HG02884 (cell line): ENCODE measurements at regions not wholly inside any gene's neighbourhood (a gene's known extent, or its start where the extent isn't known, plus 50 kb on each side); places are given as distances from the start of the nearest gene placed in this dataset.
A peak's percentile ranks its signal among the peaks of the same experiment; 100 is the strongest.
"Not testable (repeated sequence)": the region's sequence is repeated elsewhere in the genome, so short reads cannot be mapped to it uniquely, and the experiment has no call there.

Source experiments
- ATAC-seq: cut with Tn5 transposase; IDR thresholded peaks from one replicate; pipeline ENCODE4 v1.9.1; 2021; ENCODE audit warnings: mild to moderate bottlenecking, moderate library complexity; ENCODE audit not compliant: unreplicated experiment

DNA sequence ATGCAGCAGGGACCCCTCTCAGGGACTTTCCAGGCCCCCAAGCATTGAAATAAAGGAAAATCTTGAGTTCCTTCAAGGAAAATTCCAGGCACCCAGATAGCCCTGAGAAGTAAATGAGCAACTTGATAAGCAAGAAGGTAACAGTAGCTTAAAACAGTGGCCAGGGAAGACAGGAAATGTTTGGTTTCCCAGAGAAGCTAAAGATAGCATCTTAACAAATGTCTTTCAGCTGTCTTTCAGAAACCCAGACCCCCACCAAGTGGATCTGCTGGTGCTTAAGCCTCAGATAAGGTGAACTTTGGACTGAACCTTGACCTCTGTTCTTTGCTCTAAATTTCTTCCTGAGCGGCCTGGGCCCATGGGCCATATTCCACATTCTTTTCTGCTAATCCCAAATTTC is 117.8 kb upstream of the CST7 start:
- no peak for ATAC-seq

DNA sequence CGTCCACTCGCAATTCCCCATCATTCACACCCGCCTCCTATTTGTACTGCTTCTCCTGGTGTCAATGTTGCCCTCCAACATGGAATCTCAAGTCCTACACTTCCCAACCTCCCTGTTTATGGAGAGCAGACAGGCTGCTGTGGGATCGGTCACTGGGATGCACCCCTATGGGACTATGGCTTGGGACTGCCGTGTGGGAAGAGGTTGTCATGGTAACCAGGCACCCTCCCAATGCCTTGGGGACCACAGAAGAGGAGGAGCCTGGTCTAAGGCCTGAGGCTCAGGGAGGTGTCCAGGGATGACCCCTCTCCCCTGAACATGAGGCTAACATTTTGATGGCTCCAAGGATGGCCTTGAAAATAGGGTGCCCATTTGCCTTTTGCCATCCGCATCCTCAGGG is 116.6 kb upstream of the CST7 start:
- ATAC-seq = no peak

DNA sequence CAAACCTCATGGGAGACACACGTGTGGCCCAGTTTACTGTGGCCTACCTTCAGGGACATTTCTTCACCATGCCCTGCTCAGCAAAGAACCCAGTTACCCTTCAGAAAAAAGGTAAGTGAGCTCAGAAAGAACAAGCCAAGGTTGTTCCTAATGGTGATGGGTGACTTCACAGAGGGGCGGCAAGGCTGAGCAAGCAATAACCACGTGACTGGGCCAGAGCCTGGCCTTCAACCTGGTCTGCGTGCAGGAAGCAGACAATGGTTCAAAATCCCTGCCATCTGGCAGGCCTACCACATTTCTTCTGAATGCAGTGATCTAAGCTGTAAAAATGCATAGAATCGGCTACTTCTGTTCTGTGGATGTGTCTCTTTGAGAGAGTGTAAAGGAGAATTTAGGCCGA is 115.5 kb upstream of the CST7 start:
- ATAC-seq = no peak

DNA sequence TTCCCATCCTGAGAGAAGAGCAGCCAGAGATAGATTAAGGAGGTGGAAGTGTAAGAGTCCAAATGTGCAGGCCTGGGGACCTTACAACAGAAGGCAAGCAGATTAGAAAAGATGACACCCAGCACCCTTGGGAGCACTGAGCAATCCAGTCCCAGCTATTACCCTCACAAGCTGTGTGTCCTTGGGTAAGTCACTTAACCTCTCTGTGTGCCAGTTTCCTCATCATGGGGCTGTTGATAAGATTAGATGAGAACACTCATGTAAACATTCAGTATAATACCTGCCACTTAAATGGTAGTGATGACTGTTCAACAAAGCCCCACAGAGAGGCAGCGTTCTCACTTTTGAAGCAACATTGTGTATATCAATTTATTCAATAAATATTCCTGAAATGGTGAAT is 114.8 kb upstream of the CST7 start:
- ATAC-seq = no peak

DNA sequence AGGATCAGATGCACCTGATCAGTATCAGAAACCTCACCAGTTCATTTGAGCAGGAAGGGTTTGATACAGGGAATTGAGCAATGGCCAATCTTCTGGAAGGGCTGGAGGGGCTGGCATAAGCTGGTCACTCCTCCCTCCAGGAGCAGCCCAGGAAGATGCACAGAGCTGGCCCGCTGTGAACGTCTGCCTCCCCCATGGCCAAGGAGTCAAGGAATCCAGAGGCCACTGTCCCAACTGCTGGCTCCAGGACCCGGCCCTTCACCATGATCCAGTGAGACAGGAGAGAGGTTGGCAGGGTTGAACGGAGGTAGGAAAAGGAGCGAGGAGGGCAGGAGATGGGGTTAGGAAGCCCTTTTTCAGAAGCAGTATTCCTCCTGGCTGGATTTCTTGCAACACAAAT is 113.9 kb upstream of the CST7 start:
- ATAC-seq = no peak

DNA sequence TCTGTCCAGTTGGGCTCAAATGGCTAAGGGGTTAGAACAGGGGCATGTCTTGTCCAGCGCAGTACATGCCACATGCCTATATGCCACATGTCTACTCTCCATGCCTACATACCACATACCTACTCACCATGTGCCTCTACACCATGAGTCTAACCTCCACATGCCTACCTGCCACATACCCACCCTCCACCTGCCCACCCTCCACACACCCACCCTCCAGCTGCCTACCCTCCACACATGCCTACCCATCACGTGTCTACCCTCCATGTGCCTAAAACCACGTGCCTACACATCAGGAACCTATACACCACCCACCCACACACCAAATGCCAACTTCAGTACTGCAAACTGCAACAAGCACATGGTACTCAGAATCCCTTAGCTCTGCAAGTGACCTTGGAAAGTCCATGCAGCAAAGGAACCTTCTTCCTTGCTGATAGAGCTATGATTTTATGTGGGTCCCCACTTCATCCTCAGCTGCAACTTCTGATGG is 113.0 kb upstream of the CST7 start:
- no peak for ATAC-seq

DNA sequence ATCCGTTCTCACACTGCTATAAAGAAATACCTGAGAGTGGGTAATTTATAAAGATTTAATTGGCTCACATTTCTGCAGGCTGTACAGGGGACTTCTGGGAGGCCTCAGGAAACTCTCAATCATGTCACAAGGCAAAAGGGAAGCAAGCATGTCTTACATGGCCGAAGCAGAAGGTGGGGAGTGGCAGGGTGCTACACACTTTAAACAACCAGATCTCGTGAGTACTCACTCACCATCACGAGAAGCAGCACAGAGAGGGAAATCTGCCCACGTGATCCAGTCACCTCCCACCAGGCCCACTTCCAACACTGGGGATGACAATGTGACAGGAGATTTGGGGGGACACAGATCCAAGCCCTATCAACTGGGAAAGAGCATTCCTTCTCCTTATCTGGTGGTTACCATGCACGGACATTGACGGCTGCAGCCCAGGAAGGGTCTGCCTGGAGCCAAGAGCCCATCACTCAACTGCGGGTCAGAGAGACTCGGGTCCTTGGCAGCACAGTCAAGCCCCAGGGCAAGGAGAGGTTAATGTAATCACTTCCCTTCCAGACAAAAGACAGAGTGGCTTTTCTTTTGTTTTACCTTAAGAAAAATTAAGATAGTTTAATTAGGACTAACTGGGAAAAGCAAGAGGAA is 112.3 kb upstream of the CST7 start:
- no peak for ATAC-seq

DNA sequence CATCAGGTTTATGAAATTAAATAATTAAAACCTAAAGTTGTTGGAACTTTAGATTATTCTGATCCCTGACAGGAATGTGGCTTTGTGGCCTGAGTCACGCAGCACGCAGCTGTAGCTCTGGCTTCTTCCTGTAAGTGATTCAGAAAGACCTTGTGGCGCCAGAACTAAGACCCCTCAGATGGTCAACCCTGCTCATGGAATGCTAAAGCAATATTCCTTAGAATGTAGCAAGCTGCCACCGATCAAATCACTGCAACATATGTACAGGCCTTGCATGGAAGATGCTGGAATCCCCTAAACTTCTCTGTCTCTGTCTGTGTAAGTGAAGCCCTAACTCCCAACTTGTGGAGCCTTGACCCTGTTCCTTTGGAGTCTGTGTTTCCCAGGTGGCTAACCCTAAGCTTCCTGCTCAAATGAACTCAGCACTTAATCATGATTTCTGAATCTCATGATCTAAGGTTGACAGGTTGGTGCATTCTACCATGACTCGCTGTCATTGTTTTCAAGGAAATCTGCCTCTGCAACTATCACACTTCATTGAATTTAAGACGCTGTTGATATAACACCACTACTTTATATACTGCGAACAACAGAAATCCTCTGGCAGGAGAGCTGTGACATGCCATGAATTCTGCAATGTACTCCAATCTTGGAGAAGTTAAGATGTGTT is 111.2 kb upstream of the CST7 start:
- no peak for ATAC-seq

DNA sequence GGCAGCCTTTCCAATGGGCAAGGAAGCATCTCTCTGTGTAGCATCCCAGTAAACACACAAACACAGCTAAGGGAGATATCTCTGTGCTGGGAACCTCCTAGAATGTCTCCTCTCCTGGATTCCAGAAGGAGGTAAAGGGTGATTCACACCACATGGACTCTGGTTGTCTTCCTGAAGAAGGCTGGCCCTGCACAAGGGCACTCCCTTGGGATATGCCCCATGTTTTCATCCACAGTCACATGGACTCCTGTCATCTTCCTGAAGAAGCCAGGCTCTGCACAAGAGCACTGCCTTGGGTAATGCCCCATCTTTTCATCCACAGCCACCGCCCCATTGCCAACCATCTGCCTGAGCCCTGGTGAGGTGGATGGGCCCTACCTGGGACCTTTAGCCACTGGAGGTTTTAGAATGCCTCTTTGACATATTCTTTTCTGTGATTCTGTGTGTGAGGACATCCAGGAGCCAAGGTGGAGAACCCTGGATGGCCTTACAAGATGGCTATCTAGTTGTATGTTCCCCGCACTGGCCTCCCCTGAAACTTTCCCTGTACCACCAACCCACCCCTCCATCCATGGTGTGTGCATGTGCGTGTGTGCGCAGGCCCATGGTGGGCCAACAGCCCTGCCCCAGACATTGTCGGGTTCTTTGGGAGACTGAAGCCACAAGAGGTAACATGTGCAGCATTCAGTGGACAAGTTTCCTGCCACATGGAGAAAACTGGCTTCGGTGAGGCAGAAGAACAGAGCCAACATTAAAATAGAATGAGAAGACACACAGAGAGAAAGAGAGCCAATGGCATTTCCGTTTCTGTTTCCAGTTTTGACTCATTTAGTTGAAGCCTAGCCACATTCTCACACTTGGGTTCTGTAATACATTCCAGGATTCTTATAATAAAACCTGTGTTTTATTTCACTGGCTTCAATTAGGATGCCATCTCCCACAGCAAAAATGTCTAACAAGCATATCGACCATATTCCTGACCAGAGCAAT is 110.2 kb upstream of the CST7 start:
- ATAC-seq = peak; percentile 19

DNA sequence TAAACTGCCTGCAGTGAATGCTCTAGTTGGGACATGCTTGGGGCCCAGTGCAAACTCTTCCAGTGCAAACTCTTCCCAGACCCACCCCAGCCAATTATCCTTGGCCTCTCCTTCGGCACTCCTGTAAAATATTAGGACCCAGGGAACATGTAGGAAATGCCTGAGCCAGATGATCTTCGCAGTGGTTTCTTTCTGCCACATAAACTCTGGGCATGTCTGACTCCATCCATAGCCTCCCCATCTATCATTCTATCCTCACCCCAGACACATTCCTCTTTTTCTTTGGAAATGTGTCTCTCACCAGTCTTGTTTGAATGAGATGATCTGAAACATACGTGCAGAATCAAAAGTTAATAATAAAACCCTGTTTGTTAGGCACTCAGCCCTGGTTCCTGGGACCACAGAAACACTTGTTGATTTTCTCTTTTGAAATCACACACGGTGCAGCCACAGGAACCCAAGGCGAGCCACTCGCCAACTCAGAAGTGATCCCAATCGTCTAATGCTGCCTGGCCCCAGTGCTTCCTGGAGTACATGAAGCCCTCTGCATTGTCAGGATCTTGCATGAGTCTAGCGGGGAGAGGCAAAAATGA is 108.9 kb upstream of the CST7 start:
- no peak for ATAC-seq

DNA sequence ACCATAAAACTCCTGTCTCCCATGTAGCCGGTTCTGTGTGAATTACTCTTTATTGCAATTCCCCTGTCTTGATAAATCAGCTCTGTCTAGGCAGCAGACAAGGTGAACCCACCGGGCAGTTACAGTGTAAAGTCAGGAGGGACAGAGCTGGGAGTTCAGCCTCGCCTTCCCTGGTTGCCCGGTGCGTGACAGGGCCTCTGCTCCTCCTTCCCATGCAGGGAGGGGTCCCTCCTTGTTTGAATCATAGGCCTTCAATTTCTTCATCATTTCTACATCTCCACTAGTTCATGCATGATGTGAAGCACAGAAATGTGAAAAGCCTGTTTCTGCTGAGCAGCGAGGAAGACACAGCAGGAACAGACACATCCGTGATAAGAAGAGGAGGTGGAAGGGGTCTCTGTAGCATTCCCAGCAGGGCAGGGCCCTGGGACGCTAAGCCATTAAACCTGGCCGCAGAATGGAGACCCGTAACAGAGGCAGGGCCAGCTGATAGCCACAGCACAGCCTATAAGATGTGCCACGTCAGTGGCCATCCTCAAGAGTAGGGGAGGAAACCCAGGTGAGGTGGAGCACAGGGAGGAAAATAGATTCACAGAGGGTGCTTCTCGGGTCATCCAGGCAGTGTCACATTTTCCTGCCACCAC is 106.7 kb upstream of the CST7 start:
- ATAC-seq = no peak

DNA sequence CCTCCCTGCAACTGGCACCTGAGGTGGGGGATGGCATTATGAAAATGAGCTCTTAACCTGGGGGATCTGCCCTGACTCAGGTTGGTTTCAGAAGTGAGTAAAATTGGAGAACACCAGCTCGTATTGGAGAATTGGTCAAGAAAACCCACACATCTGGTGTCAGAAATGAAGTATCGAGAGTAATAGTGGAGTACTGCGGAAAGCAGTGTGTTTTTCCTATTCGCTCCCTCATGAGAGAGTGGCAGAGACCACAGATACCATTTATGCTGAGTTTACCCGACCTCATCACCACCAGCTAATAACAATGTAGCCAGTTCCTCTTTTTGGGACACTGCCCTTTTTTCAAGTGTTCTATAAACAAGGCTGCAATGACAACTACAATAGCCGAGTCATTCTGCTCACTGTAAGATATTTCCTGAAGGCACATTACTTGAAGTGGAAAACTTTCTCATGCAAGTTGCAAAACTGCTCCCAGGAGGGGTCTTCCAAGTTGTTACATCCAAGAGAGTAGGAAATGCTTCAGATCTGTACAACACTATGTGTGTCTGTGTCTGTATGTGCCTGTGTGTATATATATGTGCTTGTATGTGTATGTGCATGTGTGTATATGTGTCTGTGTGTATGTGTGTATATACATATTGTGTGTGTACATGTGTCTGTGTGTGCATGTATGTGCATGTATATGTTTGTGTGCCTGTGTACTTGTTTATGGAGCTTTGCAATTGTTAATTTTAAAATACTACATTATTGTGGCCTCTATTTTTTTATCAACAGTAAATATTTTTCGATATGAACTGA is 106.0 kb upstream of the CST7 start:
- ATAC-seq = peak; percentile 89

DNA sequence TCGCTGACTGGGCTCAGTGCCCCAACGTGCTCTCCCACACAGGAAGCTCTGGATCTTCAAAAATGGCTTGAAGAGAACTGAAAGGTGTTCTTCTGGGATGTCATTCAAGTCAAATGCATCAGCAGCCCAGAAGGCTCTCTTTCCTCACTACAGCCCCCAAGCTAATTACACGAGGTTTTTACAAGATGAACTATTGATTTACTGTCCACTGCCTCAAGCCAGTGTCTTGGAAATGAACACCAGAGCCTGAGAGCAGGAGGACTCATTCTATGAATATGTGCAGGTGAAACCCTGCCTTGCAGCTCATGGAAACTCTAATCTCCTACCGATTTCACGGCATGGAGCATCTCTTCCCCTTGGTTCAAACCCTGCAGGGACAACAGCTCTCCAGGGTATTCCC is 98.9 kb upstream of the CST7 start:
- ATAC-seq = no peak

DNA sequence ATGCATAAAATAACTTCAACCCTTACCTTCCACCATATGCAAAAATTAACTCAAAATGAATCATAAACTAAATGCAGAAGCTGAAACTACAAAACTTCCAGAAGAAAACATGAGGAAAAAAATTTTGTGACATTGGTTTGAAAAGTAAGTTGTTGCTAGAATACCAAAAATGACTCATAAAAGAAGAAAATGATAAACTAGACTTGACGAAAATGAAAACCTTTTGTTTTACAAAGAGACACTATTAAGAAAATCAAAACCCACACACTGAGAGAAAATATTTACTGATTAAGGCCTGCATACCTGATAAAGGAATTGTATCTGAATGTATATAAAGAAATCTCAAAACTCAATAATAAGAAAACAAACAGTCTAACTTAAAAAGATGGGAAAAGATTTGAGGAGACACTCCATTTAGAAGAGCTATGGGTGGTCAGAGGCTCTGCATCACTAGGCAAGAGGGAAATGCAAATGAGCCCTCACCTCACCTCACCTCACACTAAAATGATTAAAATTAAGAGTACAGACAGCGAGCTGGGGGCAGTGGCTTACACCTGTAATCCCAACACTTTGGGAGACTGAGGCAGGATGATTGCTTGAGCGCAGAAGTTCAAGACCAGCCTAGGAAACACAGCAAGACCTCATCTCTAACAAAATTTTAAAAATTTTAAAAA is 97.6 kb upstream of the CST7 start:
- ATAC-seq = no peak

DNA sequence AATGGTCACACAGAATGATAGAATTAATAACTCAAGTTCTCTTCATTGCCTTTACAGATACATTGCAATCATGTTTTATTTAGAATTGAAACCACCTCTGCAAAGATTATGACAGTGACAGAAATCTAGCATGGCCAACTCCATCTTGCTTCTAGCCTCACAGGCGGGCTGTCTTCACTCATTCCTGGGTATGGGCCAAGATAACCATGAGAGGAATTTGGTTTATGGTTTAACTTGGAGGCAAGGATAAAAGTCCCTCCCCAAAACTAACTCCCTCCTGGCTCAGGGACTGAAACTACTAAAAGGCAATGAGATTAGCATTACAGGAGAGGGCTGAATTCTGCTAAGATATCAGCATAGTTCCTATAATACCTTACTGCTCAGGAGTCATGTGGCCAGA is 95.2 kb upstream of the CST7 start:
- no peak for ATAC-seq

DNA sequence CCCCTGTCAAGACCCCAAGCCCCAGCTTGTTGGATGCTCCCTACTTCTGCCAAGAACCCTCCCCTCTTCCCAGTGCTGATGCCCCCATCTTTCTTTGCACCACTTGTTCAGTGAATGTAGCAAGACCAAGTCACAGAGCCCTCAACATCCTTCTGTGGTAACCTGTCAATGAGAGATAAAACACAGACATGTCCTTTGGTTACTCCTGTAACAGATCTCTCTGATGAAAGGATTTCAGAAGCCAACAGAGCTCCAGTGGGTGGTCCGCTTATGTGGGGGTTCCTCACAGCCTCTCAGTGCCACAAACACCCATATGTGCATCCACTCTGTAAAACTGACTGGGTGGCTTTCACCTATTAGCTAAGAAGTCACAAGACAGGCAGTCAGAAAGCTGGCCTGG is 93.2 kb upstream of the CST7 start:
- no peak for ATAC-seq

DNA sequence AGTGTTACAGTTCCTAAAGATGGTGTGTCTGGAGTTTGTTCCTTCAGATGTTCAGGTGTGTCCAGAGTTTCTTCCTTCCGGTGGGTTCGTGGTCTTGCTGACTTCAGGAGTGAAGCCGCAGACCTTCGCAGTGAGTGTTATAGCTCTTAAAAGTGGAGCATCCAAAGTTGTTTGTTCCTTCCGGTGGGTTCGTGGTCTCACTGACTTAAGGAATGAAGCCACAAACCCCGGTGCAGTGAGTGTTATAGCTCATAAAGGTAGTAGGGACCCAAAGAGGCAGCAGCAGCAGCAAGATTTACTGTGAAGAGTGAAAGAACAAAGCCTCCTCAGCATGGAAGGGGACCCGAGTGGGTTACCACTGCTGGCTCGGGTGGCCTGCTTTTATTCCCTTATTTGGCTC is 90.6 kb upstream of the CST7 start:
- not testable (repeated sequence) for ATAC-seq

DNA sequence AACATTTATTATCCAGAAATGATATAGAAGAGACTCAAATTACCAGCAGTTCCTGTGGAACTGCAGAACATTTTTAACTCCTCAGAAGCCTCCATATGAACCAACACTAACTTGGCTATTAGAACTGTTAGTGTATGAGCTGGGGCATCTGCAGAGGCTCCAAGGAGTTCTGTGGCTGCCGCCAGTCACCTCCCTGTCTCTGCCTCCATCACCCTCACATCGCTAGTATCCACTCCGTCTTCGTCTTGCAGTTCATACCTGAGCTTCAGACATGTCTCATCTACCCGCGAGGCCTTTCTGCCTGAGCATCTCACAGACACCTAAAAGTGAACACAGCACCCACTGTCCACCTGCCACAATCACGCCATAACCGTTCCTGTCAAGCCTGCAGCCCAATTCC is 89.5 kb upstream of the CST7 start:
- ATAC-seq = no peak

DNA sequence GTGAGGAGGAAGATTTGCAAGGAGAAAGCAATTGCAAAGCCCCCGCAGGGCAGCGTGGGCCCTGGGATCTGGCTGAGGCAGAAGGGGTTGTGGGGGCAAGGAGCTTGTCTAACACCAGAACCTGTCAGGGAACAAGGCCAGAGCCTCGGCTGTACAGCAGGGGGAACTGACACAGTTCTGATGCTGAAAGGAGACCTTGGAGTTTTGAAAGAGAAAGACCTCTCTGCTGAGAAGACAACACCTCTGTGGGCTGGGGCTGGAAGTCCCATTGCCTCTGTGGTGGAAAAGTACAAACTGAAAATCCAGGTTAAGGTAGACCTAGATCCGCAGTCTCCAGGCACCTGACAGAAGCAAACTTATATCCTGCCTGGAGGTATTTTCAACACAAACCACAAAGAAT is 86.9 kb upstream of the CST7 start:
- ATAC-seq = no peak
